GM19324 (cell line): ENCODE measurements at regions not wholly inside any gene's neighbourhood (a gene's known extent, or its start where the extent isn't known, plus 50 kb on each side); places are given as distances from the start of the nearest gene placed in this dataset.

Experiments used
- ATAC-seq: cut with Tn5 transposase; IDR thresholded peaks from one replicate; pipeline ENCODE4 v1.9.1; 2021; ENCODE audit warnings: mild to moderate bottlenecking, moderate library complexity; ENCODE audit not compliant: unreplicated experiment, low FRiP score

DNA sequence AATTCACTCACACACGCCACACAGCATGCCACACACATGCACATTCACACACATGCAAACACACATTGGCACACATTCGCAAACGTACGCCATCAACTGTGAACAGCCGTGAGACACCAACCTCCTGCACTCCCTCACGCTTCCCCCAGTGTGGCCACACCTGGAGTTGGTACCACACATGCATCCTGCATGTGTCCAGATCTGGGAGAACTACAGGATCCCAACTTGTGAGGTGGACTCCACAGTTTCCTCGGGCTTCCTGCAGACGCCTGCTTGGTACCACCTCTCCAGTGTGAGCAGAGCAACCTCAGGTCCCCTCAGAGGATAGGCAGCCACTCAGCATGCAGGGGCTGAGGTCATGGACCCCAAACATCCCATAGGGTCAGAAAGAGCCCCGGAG is 239.0 kb downstream of the EIPR1 start:
- ATAC-seq, result no peak

DNA sequence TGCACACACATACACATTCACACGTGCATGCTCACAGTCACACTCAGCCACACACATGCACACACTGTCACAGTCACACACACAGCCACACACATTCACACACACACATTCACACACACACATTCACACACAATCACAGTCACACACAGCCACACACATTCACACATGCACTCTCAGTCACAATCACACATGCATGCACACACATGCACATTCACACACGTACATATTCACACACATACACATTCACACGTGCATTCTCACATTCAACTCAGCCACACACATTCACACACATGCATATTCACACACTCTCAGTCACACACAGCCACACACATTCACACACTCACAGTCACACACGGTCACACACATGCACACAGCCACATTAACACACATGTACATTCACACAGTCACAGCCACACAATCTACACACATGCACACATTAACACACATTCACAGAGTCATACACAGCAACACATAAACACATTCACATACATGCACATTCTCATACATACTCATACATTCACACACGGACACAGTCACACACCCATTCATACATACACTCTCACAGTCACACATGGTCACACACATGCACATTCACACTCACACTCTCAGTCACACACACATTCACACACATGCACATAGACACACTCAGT is 239.8 kb downstream of the EIPR1 start:
- no peak for ATAC-seq

DNA sequence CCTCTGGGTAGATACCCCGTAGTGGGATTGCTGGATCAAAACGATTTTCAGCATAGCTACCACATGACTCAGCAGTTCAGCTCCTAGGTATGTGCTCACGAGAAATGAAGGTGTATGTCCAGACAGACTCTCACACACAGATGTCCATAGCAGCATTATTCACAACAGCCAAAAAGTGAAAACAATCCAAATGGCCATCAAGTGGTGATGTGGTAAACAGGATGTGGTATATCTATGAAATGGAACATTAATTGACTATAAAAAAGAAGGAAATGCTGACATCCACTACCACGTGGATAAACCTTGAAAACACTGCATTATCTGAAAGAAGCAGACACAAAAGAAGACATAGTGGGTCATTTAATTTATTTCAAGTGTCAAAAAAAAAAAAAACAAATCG is 241.9 kb downstream of the EIPR1 start:
- ATAC-seq, result no peak

DNA sequence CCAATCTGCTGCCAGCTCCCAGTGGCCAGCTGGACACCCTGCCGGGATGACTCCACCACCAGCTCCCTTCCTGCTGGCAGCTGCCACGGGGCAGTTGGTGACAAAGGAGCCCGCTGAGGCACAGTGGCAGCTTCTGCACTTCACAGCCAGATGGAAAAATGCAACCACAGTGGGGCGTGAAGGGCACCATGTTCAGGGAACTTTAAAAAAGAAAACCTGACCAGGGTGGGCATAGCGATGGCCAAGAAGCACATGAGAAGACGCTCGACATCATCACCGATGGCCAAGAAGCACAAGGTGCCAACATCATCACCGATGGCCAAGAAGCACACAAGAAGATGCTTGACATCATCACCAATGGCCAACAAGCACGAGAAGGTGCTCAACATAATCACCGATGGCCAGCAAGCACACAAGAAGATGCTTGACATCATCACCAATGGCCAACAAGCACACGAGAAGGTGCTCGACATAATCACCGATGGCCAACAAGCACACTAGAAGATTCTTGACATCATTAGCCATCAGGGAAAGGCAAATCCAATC is 243.5 kb downstream of the EIPR1 start:
- no peak for ATAC-seq

DNA sequence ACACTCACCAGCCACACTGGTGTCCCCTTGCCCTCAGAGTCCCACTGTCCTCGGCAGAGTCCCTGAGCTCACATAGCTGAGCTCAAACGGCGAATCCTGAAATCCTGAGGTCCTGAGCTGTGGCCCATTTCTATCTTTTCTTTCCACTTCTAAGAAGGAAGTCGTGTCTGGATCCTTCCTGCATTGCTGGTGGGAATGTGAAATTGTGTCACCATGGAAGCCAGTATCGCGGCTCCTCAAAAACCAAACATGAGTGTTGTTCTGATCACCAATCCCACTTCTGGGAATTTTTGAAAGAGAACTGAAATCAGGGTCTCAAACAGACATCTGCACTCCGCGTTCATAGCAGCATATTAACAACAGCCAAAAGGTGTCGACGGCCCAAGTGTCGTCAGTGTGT is 244.7 kb downstream of the EIPR1 start:
- no peak for ATAC-seq

DNA sequence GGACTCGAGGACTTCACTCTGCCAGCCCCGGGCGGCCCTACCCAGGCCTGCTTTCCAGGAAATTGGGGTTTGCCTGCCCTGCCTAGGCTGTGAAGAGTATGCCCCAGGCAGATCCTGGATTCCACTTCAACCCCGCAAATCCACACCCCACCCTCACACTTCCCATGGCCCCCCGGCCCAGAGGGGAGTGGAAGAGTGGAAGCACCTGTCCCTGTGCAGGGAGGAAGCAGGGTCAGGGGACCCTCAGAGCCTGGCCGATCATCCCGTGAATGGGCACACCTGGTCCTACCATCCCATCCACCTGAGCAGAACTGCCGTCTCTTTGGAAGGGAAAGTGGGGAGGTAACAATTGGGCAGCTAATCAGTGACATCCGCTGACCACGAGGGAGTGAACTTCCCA is 245.2 kb downstream of the EIPR1 start:
- ATAC-seq, result no peak

DNA sequence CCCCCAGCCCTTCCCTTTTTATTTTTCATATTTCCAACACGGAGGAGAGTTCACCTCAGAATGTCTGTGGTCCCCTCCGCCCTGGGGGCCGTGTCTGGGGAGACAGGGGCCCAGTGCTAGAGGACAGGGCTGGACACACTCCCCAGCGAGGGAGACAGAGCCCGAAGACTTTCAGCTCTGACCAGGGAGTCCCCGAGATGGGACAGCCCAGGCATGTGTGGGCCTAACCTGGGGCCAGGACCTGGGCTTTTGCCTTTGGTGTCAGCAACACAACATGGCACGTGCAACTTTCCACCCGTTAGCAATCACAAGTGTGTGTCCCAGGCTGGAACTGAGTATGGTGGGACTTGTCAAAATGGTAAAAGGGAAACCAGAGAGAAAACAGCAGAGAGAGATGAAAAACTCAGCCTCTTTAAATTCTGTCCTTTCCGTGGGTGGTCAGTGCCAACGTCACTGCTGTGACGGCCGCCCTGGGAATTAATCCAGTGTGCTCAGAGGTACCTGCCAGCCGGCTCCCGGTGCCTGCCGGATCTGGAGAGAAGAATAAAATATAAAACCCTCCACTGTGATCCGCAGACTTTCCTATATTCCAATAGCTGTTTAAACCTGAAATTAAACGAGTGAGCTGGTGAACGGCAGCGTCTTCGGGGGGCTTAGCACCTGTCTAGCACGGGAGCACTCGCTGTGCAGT is 245.8 kb downstream of the EIPR1 start:
- ATAC-seq, result no peak

DNA sequence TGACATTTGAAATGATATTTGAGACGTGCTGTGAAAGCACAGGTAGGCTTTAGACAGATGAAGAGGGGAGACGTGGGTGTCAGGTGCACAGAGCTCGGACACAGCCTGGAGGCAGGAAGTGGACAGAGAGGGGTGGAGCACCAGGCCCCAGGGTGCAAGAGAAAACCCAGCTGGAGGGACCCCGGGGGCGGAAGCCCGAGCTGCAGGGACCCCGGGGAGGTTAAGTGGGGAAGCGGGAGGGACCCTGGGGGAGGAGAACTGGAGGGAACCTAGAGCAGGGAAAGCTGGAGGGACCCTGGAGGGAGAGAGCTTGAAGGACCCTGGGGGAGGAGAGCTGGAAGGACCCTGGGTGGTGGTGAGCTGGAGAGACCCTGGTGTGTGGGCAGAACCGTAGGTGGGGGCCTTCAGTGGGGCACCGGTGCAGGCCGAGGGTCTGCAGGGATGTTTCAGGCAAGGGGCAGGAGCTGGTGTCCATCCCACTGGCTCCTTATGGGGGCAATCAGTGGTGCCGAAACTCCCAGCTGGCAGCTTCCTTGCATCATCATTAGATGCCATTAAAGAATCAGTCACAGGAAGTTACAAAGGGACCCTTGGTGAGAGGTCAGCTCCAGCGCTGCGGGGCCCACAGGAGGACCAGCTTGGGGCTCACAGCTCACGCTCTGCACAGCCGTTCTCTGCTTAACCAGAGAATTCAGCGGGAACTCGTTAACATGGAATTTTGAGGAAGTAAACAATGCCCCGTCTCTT is 246.6 kb downstream of the EIPR1 start:
- ATAC-seq, result no peak

DNA sequence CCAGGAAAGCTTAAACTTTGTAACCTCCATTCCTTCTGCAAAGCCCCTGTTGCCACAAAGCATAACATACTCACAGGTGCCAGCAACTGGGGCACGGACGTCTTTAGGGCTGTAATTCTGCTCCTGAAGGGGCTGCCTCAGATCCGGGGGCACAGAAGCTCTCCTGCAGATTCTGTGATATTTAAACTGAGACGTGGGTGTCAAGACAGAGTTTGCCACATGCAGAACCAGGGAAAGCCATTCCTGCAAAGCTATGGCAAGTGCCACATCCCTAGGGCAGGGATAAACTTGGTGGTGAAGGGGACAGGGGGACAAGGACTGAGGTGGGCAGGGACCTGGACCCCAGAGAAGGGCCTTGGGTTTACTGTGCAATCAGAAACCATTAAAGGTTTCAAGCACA is 247.2 kb downstream of the EIPR1 start:
- ATAC-seq, result no peak

DNA sequence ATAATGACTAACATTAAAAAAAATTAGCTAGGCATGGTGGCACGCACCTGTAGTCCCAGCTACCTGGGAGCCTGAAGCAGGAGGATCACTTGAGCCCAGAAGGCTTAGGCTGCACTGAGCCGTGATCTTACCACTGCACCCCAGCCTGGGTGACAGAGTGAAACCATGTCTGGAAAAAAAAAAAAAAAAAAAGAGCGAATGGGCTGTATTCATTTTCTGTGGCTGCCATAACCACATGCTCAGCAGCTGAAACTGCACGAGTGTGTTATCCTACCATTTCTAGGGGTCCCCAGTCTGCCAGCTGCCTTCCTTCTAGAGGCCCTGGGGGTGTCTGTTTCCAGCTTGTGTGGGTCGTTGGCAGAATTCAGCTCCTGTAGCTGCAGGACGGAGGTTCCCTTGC is 247.8 kb downstream of the EIPR1 start:
- no peak for ATAC-seq

DNA sequence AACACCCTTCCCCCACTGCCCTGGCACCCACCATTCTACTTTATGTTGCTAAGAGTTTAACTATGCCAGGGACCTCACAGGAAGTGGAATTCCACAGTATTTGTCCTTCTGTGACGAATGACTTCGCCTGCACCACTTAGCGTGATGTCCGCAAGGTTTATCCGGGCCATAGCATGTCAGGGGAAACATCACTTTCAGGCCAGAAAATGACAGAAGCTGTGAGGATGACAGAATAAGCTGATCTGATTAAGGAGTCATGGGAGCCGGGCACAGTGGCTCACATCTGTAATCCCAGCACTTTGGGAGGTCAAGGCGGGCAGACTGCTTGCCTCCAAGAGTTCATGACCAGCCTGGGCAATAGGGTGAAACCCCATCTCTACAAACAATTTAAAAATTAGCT is 248.8 kb downstream of the EIPR1 start:
- no peak for ATAC-seq

DNA sequence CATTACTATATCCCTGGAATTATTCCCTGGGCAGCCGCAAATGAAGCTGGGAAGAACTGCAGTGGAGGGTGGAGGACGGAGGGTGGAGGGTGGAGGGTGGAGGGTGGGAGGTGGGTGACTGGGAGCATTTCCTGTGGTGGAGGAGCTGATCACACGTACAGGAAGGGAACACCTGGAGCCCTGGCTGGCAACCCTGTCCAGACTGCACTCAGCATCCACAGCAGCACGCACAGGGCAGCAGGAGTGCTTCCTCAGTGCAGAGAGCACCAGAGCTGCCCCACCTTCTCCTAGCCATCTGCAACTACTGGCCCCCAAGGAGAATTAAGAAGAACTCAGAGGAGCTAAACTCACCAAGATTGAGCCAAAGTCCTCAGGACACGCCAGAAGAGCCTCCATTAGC is 249.9 kb downstream of the EIPR1 start:
- ATAC-seq, result no peak

DNA sequence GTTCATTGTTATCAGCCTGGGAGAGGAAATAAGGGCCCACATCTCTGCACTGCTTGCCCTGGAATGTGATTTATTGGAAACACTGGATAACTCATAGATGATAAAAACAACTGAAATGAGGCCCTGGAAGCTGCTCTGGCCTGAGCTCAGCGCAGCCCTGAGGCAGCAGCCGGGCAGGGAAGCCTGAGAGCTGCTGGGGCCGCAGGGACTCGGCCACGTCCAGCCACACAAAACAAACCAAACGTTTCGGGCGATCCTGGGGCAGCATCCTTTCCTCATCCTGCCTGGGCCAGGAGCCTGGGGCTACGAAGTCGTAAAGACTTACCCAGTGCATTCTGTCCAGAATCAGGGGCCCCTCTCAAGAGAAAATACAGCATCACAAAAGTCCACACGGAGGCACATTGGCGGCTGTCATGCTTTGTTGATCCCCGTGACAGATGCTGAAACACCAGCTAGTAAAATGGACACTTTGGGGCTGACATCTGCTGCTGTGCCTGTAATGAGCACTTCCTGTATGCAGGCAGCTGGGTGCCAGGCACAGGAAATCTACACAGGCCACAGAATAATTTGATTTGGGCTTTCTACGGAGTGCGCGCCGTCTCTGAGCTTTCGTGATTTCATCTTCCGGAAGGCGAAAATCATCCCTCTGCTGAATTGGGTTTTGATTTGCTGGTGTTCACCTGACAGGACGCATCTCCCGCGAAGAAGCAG is 250.6 kb downstream of the EIPR1 start:
- ATAC-seq, result no peak

DNA sequence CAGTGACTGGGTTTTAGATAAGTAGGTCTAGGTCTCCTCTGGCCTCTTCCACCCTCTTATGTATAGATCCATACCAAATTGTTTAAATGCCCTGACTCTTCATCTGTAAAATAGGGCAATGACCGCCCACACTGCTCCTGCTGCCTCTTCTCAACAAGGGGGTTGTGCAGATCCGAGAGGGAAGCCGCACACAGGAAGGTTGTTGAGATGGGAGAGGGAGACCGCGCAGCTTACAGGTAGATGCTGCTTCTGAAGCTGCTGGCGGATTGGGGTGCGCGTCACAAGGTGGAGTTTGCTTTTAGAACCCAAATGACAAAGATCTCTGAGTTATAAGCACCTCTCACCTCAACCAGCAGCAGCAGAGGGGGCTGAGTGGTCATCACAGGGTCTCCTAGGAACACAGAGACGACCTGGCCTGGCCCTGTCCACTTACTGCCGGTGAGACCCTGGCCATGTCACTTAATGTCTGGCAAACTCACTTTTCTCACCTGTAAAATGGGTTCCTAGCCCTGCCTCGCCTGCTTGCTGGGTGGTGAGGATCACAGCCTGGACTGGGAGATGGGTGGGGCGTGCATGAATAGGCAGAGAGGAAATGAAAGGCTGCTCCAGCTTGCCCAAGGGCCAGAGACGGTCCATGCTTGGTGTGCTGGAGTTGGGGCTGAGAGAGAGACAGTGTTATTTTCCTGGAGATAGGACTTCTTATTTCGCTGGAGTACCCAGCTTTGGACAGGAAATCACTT is 251.3 kb downstream of the EIPR1 start:
- ATAC-seq, result no peak

DNA sequence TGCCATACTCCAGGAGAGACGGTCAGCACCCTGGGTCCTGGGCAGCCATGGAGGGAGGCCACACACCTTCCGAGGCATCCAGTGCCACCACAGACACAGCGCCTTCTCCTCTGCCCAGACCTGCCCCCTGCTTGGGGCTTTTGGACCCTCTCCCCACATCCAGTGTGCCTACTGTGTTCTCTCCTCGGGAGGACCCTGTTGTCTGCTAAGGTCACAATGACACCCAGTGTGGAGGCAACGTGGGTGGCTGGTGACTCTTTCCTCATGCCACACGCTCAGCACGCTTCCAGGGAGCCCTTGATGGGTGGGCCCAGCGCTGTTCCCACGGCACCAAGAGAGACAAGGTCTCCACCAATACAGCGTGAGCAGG is 251.9 kb downstream of the EIPR1 start:
- ATAC-seq, result no peak

DNA sequence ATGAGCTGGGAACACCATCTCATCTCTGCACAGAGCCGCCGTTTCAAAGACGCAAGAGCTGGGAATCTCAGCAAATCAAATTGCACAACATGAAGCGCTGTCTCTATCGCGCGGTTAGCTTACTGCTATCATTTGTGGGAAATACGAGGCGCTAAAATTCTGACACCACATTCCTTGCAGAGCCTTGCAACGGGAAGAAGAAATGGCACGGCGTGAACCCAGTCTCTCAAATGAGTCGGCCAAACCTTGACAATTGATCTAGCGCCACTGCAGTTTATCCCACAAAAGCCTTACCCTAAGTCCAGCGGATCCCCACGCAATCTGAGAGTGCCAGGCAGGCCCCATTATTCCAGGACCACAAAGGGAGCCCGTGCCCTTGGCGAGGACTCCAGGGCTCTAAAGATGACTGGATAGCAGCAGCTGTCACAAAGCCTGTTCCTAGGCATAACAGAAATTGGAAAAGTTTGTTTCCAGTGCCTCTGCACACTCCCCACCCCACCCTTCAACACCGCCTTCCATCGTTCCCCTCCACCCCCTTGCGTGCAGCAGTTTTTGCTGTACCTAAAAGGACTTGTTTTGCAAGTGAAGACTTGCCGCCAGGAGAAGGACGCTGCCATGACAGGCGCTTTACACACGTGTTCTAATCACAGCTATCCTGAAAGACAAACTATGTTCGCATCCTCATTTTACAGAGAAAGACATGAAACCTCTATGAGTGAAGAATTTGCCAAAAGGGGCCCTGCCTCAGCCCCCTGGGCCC is 252.4 kb downstream of the EIPR1 start:
- no peak for ATAC-seq

DNA sequence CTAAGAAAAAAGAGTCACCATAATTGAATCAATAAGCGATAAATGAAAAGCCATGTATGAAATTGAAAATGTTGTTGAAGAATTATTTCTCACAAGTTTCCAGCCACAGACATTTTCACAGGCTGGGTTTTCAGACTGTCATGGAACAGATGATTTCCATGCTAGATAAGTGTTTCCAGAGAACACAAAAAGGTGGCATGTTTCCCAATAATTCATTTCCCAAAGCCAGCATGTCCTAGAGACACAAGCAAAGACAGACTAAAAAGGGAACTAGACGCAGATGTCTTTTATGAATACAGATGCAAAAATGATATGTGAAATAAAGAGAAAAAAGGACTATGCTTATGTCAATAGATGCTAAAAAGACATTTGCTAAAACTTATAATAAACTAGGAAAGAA is 255.1 kb downstream of the EIPR1 start:
- ATAC-seq, result no peak

DNA sequence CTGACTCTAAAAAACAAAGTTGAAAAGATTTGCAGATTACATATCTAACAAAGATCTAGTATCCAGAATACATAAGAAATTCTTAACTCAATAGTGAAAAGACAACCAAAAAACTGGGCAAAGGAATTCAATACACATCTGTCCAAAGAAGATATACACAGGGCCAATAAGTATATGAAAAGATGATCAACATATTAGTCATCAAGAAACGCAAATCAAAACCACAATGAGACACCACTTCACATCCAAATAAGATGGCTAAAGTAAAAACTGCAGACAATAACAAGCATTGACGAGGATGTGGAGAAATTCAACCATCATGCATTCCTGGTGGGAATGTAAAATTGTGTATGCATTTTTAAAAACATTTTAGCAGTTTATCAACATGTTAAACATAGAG is 256.0 kb downstream of the EIPR1 start:
- no peak for ATAC-seq

DNA sequence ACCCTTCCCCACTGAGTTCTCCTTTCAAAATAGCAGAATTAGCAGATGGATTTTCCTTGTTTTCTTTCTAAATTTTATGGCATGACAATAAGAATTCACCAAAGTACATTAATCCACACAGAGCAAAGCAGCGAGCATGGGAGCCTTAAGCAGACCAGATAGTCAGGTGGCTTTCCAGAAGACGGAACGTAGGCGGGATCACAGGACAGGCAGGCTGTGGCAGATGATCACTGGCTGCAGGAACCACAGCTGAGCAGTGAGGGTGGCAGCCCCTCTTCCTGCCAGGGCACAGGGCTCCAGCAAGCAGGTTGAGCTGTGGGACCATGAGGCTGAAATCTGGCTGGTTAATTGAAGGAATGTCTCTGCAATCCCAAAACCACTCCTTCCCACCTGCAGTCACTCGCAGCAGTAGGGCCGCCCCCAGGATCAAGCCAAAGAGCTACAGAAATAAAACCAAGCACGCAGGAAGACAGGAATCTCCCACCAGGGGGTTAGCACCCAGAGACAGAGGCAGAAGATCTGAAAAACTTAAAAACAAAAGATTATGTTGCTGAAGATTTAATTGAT is 259.9 kb downstream of the EIPR1 start:
- ATAC-seq, result no peak
